Gastrocnemius medialis (tissue), 4 donors: ENCODE measurements at regions not wholly inside any gene's neighbourhood (a gene's known extent, or its start where the extent isn't known, plus 50 kb on each side); places are given as distances from the start of the nearest gene placed in this dataset.

Source experiments
- ATAC-seq, 2 donors: fragments of 150-250 bp; one replicate each; pipeline ENCODE4 v1.9.1; 2016
- DNase-seq, 2 donors: peaks; one replicate each; pipeline ENCODE4 v3.0.0-alpha.2; 2019
- H3K27ac ChIP-seq, 4 donors: fragments of 200-600 bp; sonication (generic); 1 replicate in 1 of 4; 2 replicates in 3 of 4; pipeline ENCODE4 v1.5.1; 2016 to 2018; ENCODE audit warnings: mild to moderate bottlenecking in 2 of 4, moderate library complexity in 1 of 4
- H3K27me3 ChIP-seq, 3 donors: fragments of 200-600 bp; sonication (generic) in 2 of 3; 1 replicate in 1 of 3; 2 replicates in 2 of 3; pipeline versions ENCODE4 v1.5.1 to v1.6.0; 2016 to 2019; ENCODE audit warnings: mild to moderate bottlenecking in 1 of 3, moderate library complexity in 1 of 3
- H3K36me3 ChIP-seq, 2 donors: fragments of 200-600 bp; sonication (generic) in 1 of 2; one replicate each; pipeline ENCODE4 v1.5.1; 2017 to 2018
- H3K4me1 ChIP-seq, 2 donors: fragments of 200-600 bp; sonication (generic) in 1 of 2; one replicate each; pipeline ENCODE4 v1.5.1; 2016 to 2017; ENCODE audit warnings: mild to moderate bottlenecking in 2 of 2
- H3K4me3 ChIP-seq, 4 donors: fragments of 200-600 bp; sonication (generic) in 3 of 4; 1 replicate in 1 of 4; 2 replicates in 3 of 4; pipeline ENCODE4 v1.5.1; 2016 to 2019; ENCODE audit warnings: mild to moderate bottlenecking in 2 of 4
- H3K9me3 ChIP-seq, 3 donors: fragments of 200-600 bp; sonication (generic) in 2 of 3; 1 replicate in 1 of 3; 2 replicates in 2 of 3; pipeline ENCODE4 v1.5.1; 2016 to 2019
- CTCF ChIP-seq, 5 experiments: fragments of 450-650 bp in 3 of 5; fragments of 200-600 bp in 2 of 5; sonication (generic) in 2 of 5; IDR thresholded peaks in 4 of 5; conservative IDR thresholded peaks in 1 of 5; 1 replicate in 4 of 5; 2 replicates in 1 of 5; pipeline ENCODE4 v1.5.1; 2016 to 2019; ENCODE audit warnings: antibody characterized with exemption in 5 of 5, mild to moderate bottlenecking in 3 of 5, moderate library complexity in 3 of 5
- POLR2A ChIP-seq, 2 donors: fragments of 450-650 bp; IDR thresholded peaks; one replicate each; pipeline ENCODE4 v1.6.1; 2017; ENCODE audit warnings: antibody characterized with exemption in 2 of 2, mild to moderate bottlenecking in 2 of 2, moderate library complexity in 2 of 2
- in situ Hi-C, 4 donors: fragments of 200-750 bp; cut with MboI; loops; one replicate each; pipeline versions ENCODE4 v1.15.0 to v1.8.0; 2017; ENCODE audit warnings: low sequenced_read_pairs in 4 of 4
- intact Hi-C: fragments of 100-400 bp; cut with DNase I; formaldehyde crosslinking; loops from one replicate; pipeline ENCODE4 v1.15.1; 2023; ENCODE audit warnings: low total_unique reads

GRCh38 chr20:16132036-16132798 lies 441.0 kb downstream of the KIF16B start:
- DNase-seq (no peak), ATAC-seq (peak; percentile 85 to 91)
- no peaks in the 10 kb centered on the region for H3K27me3 ChIP-seq
- H3K9me3 ChIP-seq = no peaks in the 10 kb centered on the region
- no peaks in the 10 kb centered on the region for H3K36me3 ChIP-seq
- no peaks in the 10 kb centered on the region for H3K4me1 ChIP-seq
- intact Hi-C loops (no loop called here), in situ Hi-C loops (no loop called here)
- TF ChIP-seq POLR2A (IDR thresholded peaks at IDR 0.05) (no peak), CTCF (IDR thresholded peaks at IDR 0.05 in 4 of 5, conservative IDR thresholded peaks at IDR 0.05 in 1 of 5) (no peak)
- H3K4me3 ChIP-seq = no peak overlapping the region
- peak overlapping the region in 1 of 4 donors; percentile 35 for H3K27ac ChIP-seq

- no peak overlapping the region for H3K27ac ChIP-seq
- TF ChIP-seq POLR2A (IDR thresholded peaks at IDR 0.05) (no peak), CTCF (IDR thresholded peaks at IDR 0.05 in 4 of 5, conservative IDR thresholded peaks at IDR 0.05 in 1 of 5) (no peak)
- H3K4me1 ChIP-seq = peaks cover 0 to 3% of the 10 kb centered on the region in 2 donors
- no peak overlapping the region for H3K4me3 ChIP-seq
- H3K9me3 ChIP-seq = no peaks in the 10 kb centered on the region
- DNase-seq (no peak), ATAC-seq (no peak)
- no peaks in the 10 kb centered on the region for H3K36me3 ChIP-seq
- intact Hi-C loops (no loop called here), in situ Hi-C loops (no loop called here)
- H3K27me3 ChIP-seq = no peaks in the 10 kb centered on the region
These were observed 443.8 kb downstream of the KIF16B start for GRCh38 chr20:16129411-16129810.

- in situ Hi-C loops = no loop called here
- Histone ChIP-seq H3K27ac (no peak overlapping the region), H3K36me3 (no peaks in the 10 kb centered on the region), H3K9me3 (no peaks in the 10 kb centered on the region), H3K4me1 (peaks cover 0 to 3% of the 10 kb centered on the region in 2 donors), H3K4me3 (no peak overlapping the region), H3K27me3 (no peaks in the 10 kb centered on the region)
- DNase-seq (no peak), ATAC-seq (no peak)
- intact Hi-C loops = no loop called here
- TF ChIP-seq CTCF (IDR thresholded peaks at IDR 0.05 in 4 of 5, conservative IDR thresholded peaks at IDR 0.05 in 1 of 5) = no peak
These were observed 444.6 kb downstream of the KIF16B start for GRCh38 chr20:16128538-16129106.

GRCh38 chr20:16125816-16126215 lies 447.4 kb downstream of the KIF16B start:
- in situ Hi-C loops = no loop called here
- no peak for TF ChIP-seq POLR2A (IDR thresholded peaks at IDR 0.05)
- TF ChIP-seq CTCF (IDR thresholded peaks at IDR 0.05 in 4 of 5, conservative IDR thresholded peaks at IDR 0.05 in 1 of 5) = no peak
- no peaks in the 10 kb centered on the region for H3K27me3 ChIP-seq
- peaks cover 0 to 3% of the 10 kb centered on the region in 2 donors for H3K4me1 ChIP-seq
- H3K36me3 ChIP-seq = no peaks in the 10 kb centered on the region
- intact Hi-C loops = no loop called here
- peak in 1 of 2 donors; percentile 25 for DNase-seq
- ATAC-seq = peak; percentile 53 to 81
- no peaks in the 10 kb centered on the region for H3K9me3 ChIP-seq
- no peak overlapping the region for H3K4me3 ChIP-seq
- no peak overlapping the region for H3K27ac ChIP-seq
